ENCODE measurements at regions not wholly inside any gene's neighbourhood (a gene's known extent, or its start where the extent isn't known, plus 50 kb on each side); places are given as distances from the start of the nearest gene placed in this dataset.

- no peak for DNase-seq (ENCODE audit: low spot score)
- no peak for TF ChIP-seq CTCF (IDR thresholded peaks at IDR 0.05; ENCODE audit: extremely low read depth, missing control alignments)
These were observed 168.8 kb upstream of the NRIP1 start for GRCh38 chr21:15233611-15234010.

GRCh38 chr21:15236111-15236510 is 171.3 kb upstream of the NRIP1 start:
- no peak for DNase-seq (ENCODE audit: low spot score)
- TF ChIP-seq CTCF (IDR thresholded peaks at IDR 0.05; ENCODE audit: extremely low read depth, missing control alignments) = no peak

GRCh38 chr21:15240848-15241247 is 176.0 kb upstream of the NRIP1 start:
- TF ChIP-seq CTCF (IDR thresholded peaks at IDR 0.05; ENCODE audit: extremely low read depth, missing control alignments) = no peak
- DNase-seq (ENCODE audit: low spot score) = no peak

GRCh38 chr21:15241997-15242736 is 177.4 kb upstream of the NRIP1 start:
- TF ChIP-seq CTCF (IDR thresholded peaks at IDR 0.05; ENCODE audit: extremely low read depth, missing control alignments) = no peak
- no peak for DNase-seq (ENCODE audit: low spot score)

- no peak for DNase-seq (ENCODE audit: low spot score)
- no peak for TF ChIP-seq CTCF (IDR thresholded peaks at IDR 0.05; ENCODE audit: extremely low read depth, missing control alignments)
These were observed 178.1 kb upstream of the NRIP1 start for GRCh38 chr21:15242906-15243305.

- no peak for TF ChIP-seq CTCF (IDR thresholded peaks at IDR 0.05; ENCODE audit: extremely low read depth, missing control alignments)
- DNase-seq (ENCODE audit: low spot score) = no peak
These were observed 178.6 kb upstream of the NRIP1 start for GRCh38 chr21:15243406-15243805.

- DNase-seq (ENCODE audit: low spot score) = no peak
- TF ChIP-seq CTCF (IDR thresholded peaks at IDR 0.05; ENCODE audit: extremely low read depth, missing control alignments) = no peak
These were observed 182.8 kb upstream of the NRIP1 start for GRCh38 chr21:15247613-15248012.

Measured in GM20000 (cell line).